ENCODE measurements at regions not wholly inside any gene's neighbourhood (a gene's known extent, or its start where the extent isn't known, plus 50 kb on each side); places are given as distances from the start of the nearest gene placed in this dataset.
"Not testable (repeated sequence)": the region's sequence is repeated elsewhere in the genome, so short reads cannot be mapped to it uniquely, and the experiment has no call there.

GRCh38 chr9:41016699-41017098 is 111.8 kb downstream of the FOXD4L6 start:
- DNase-seq: not testable (repeated sequence)

GRCh38 chr9:40999952-41000700 is 128.4 kb downstream of the FOXD4L6 start:
- DNase-seq: not testable (repeated sequence)

GRCh38 chr9:40995490-40995889 is 133.0 kb downstream of the FOXD4L6 start:
- not testable (repeated sequence) for DNase-seq

GRCh38 chr9:40993842-40994241 is 134.6 kb downstream of the FOXD4L6 start:
- not testable (repeated sequence) for DNase-seq

GRCh38 chr9:40993375-40993774 is 135.1 kb downstream of the FOXD4L6 start:
- not testable (repeated sequence) for DNase-seq

GRCh38 chr9:40992472-40992821 is 136.0 kb downstream of the FOXD4L6 start:
- DNase-seq: not testable (repeated sequence)

GRCh38 chr9:40991741-40992471 is 136.6 kb downstream of the FOXD4L6 start:
- DNase-seq: peak; percentile 96

GRCh38 chr9:40991100-40991740 is 137.3 kb downstream of the FOXD4L6 start:
- DNase-seq: not testable (repeated sequence)

- not testable (repeated sequence) for DNase-seq
These were observed 142.1 kb downstream of the FOXD4L6 start for GRCh38 chr9:40986332-40986731.

GRCh38 chr9:40975351-40975750 is 153.1 kb downstream of the FOXD4L6 start:
- not testable (repeated sequence) for DNase-seq

- DNase-seq: not testable (repeated sequence)
These were observed 153.6 kb downstream of the FOXD4L6 start for GRCh38 chr9:40974912-40975311.

GRCh38 chr9:40971773-40972172 is 156.7 kb downstream of the FOXD4L6 start:
- not testable (repeated sequence) for DNase-seq

- DNase-seq: not testable (repeated sequence)
These were observed 158.1 kb downstream of the FOXD4L6 start for GRCh38 chr9:40970340-40970739.

- not testable (repeated sequence) for DNase-seq
These were observed 166.0 kb downstream of the FOXD4L6 start for GRCh38 chr9:40962461-40962860.

- DNase-seq: not testable (repeated sequence)
These were observed 176.5 kb downstream of the FOXD4L6 start for GRCh38 chr9:40951876-40952494.

GRCh38 chr9:40946228-40946627 is 182.3 kb downstream of the FOXD4L6 start:
- DNase-seq: not testable (repeated sequence)

- DNase-seq: not testable (repeated sequence)
These were observed 185.8 kb downstream of the FOXD4L6 start for GRCh38 chr9:40942730-40943129.

GRCh38 chr9:40939888-40940209 is 188.6 kb downstream of the FOXD4L6 start:
- DNase-seq: not testable (repeated sequence)

GRCh38 chr9:40939201-40939887 is 189.1 kb downstream of the FOXD4L6 start:
- not testable (repeated sequence) for DNase-seq

- DNase-seq: no peak
These were observed 193.1 kb downstream of the FOXD4L6 start for GRCh38 chr9:40935336-40935735.

- DNase-seq: not testable (repeated sequence)
These were observed 194.0 kb downstream of the FOXD4L6 start for GRCh38 chr9:40934480-40934879.

- DNase-seq: not testable (repeated sequence)
These were observed 198.1 kb downstream of the FOXD4L6 start for GRCh38 chr9:40930426-40930825.

GRCh38 chr9:40929488-40929845 is 199.0 kb downstream of the FOXD4L6 start:
- DNase-seq: not testable (repeated sequence)

Measured in activated CD4-positive, CD25-positive, alpha-beta regulatory T cell treated with anti-CD3 and anti-CD28 coated beads, Interleukin-2, amount 50 U/mL, for 72 hours (primary cell).